ENCODE measurements at regions not wholly inside any gene's neighbourhood (a gene's known extent, or its start where the extent isn't known, plus 50 kb on each side); places are given as distances from the start of the nearest gene placed in this dataset.
A peak's percentile ranks its signal among the peaks of the same experiment; 100 is the strongest.

- no peaks in the 10 kb centered on the region for H3K4me1 ChIP-seq
- no peak overlapping the region for H3K4me3 ChIP-seq
- H3K36me3 ChIP-seq, result no peaks in the 10 kb centered on the region
- H3K9me3 ChIP-seq, result peaks cover 0 to 4% of the 10 kb centered on the region in 2 donors
- no peak for DNase-seq (ENCODE audit: low spot score in 2 of 2)
- intact Hi-C loops (cut with DNase I), result no loop called here
- no peaks in the 10 kb centered on the region for H3K27me3 ChIP-seq
- TF ChIP-seq, protein P1, sequence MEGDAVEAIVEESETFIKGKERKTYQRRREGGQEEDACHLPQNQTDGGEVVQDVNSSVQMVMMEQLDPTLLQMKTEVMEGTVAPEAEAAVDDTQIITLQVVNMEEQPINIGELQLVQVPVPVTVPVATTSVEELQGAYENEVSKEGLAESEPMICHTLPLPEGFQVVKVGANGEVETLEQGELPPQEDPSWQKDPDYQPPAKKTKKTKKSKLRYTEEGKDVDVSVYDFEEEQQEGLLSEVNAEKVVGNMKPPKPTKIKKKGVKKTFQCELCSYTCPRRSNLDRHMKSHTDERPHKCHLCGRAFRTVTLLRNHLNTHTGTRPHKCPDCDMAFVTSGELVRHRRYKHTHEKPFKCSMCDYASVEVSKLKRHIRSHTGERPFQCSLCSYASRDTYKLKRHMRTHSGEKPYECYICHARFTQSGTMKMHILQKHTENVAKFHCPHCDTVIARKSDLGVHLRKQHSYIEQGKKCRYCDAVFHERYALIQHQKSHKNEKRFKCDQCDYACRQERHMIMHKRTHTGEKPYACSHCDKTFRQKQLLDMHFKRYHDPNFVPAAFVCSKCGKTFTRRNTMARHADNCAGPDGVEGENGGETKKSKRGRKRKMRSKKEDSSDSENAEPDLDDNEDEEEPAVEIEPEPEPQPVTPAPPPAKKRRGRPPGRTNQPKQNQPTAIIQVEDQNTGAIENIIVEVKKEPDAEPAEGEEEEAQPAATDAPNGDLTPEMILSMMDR (IDR thresholded peaks at IDR 0.05), result no peak
- no peak overlapping the region for H3K27ac ChIP-seq
These were observed 97.2 kb downstream of the VPREB1 start for GRCh38 chr22:22341736-22342135.

DNA sequence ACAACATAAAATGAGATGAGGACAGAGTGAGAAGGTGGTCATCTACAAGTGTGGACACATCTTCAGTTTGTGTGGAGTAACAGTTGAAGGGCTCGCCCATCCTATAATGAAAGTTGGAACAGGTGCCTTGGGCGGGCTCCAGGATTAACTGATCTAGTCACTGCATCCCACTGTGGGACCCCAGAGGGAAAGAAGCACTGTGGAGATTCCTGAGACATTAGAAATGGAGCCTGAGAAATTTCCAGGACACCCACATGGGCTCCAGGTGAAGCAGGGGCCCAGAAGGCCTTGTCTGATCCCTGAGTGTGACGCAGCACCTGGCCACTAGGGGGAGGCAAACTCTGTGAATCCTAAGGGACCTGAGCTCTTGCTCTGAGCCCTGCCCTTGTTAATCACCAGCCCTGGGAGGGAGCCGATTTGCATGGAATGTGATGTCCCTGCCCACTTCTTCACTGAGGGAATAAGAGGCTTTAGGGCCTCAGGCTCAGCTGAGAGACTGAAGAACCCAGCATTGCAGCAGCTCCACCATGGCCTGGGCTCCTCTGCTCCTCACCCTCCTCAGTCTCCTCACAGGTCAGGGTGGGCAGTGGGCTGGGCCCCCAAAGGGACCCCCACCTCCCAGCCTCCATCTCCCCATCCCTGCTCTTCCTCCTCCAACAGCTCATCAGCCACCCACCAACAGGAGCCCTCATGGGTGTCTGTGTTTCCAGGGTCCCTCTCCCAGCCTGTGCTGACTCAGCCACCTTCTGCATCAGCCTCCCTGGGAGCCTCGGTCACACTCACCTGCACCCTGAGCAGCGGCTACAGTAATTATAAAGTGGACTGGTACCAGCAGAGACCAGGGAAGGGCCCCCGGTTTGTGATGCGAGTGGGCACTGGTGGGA is 98.4 kb downstream of the VPREB1 start:
- Histone ChIP-seq H3K4me1 (no peaks in the 10 kb centered on the region), H3K9me3 (no peaks in the 10 kb centered on the region), H3K27ac (no peak overlapping the region), H3K27me3 (no peaks in the 10 kb centered on the region), H3K4me3 (no peak overlapping the region), H3K36me3 (no peaks in the 10 kb centered on the region)
- intact Hi-C loops (cut with DNase I), result no loop called here
- no peak for DNase-seq (ENCODE audit: low spot score in 2 of 2)
- TF ChIP-seq, protein P1 (IDR thresholded peaks at IDR 0.05), result peak; percentile 26 to 50 (median 30)

DNA sequence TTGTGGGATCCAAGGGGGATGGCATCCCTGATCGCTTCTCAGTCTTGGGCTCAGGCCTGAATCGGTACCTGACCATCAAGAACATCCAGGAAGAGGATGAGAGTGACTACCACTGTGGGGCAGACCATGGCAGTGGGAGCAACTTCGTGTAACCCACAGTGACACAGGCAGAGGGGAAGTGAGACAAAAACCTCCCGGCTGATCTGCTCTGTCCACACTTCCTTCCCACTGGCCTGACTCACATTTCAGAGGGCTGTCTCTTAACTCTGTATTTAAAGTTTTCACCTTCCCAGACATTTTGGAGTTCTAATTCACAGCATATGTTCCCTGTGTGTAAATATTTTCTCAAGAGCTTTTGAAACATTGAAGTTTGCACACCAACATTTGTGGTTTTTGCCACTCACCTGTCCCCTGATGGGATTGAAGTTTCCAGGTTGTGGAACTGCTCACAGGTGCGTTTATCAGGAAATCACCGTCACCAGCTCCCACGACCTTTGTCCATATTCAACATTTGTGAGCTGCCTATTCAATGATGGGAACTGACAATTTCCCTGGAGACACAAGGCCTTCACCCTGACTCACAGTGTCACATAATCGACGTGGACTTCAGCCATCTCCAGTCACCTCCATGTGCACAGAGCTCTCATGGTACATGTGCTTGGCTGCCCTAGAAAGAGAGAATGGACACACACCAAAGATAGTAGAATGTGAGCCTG is 99.2 kb downstream of the VPREB1 start:
- H3K36me3 ChIP-seq, result no peaks in the 10 kb centered on the region
- TF ChIP-seq, protein P1 (IDR thresholded peaks at IDR 0.05), result no peak
- no peak for DNase-seq (ENCODE audit: low spot score in 2 of 2)
- H3K27me3 ChIP-seq, result no peaks in the 10 kb centered on the region
- intact Hi-C loops (cut with DNase I), result no loop called here
- no peak overlapping the region for H3K27ac ChIP-seq
- H3K9me3 ChIP-seq, result no peaks in the 10 kb centered on the region
- H3K4me3 ChIP-seq, result no peak overlapping the region
- no peaks in the 10 kb centered on the region for H3K4me1 ChIP-seq

DNA sequence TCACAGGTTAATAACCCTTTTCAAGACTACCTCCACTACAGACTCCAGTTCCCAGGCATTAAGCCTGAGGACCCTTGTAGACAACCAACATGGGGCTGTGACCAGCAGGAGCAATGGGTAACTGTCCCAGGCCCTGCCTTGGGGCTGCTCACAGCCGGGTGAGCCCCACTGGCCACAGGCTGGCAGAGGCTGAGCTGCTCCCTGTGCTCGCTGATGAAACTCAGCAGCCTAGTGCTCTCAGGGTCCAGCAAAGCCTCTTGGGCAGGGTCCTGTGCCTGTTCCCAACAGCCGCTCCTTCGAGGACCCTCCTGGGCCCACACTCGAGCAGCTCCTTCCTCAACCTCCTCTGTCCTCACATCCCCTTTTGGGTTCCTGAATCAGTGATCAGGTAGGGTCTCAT is 99.8 kb downstream of the VPREB1 start:
- intact Hi-C loops (cut with DNase I), result no loop called here
- Histone ChIP-seq H3K27me3 (no peaks in the 10 kb centered on the region), H3K27ac (no peak overlapping the region), H3K36me3 (no peaks in the 10 kb centered on the region), H3K4me1 (no peaks in the 10 kb centered on the region), H3K4me3 (no peak overlapping the region), H3K9me3 (no peaks in the 10 kb centered on the region)
- no peak for DNase-seq (ENCODE audit: low spot score in 2 of 2)
- TF ChIP-seq, protein P1 (IDR thresholded peaks at IDR 0.05), result no peak

- Histone ChIP-seq H3K27ac (no peak overlapping the region), H3K9me3 (no peaks in the 10 kb centered on the region), H3K36me3 (no peaks in the 10 kb centered on the region), H3K4me3 (no peak overlapping the region), H3K27me3 (no peaks in the 10 kb centered on the region), H3K4me1 (no peaks in the 10 kb centered on the region)
- intact Hi-C loops (cut with DNase I), result no loop called here
- TF ChIP-seq, protein P1 (IDR thresholded peaks at IDR 0.05), result no peak
- no peak for DNase-seq (ENCODE audit: low spot score in 2 of 2)
These were observed 101.2 kb downstream of the VPREB1 start for GRCh38 chr22:22345781-22346180.

All from ascending aorta (tissue), 2 donors.